ENCODE measurements at regions not wholly inside any gene's neighbourhood (a gene's known extent, or its start where the extent isn't known, plus 50 kb on each side); places are given as distances from the start of the nearest gene placed in this dataset.

GRCh38 chr1:69411617-69412016, 156.1 kb upstream of the LRRC7 start:
- Histone ChIP-seq H3K9me3 (peaks cover 0 to 2% (median 0%) of the 10 kb centered on the region in 4 donors), H3K27me3 (no peaks in the 10 kb centered on the region), H3K4me3 (no peak overlapping the region), H3K4me1 (no peaks in the 10 kb centered on the region), H3K27ac (no peak overlapping the region), H3K36me3 (no peaks in the 10 kb centered on the region)
- intact Hi-C loops (cut with DNase I): no loop called here
- TF ChIP-seq CTCF (IDR thresholded peaks at IDR 0.05): no peak
- no peak for TF ChIP-seq POLR2AphosphoS5 (IDR thresholded peaks at IDR 0.05)
- TF ChIP-seq POLR2A (IDR thresholded peaks at IDR 0.05): no peak
- DNase-seq: no peak

- WGBS, 2 donors: 71 to 73% methylated on average over 3 of the region's 3 CpGs
- Histone ChIP-seq H3K36me3 (no peaks in the 10 kb centered on the region), H3K27ac (no peak overlapping the region), H3K4me1 (no peaks in the 10 kb centered on the region), H3K9me3 (peaks cover 0 to 2% (median 0%) of the 10 kb centered on the region in 4 donors), H3K4me3 (no peak overlapping the region), H3K27me3 (no peaks in the 10 kb centered on the region)
- intact Hi-C loops (cut with DNase I): no loop called here
- TF ChIP-seq CTCF (IDR thresholded peaks at IDR 0.05): no peak
- no peak for TF ChIP-seq EP300 (IDR thresholded peaks at IDR 0.05)
- TF ChIP-seq POLR2AphosphoS5 (IDR thresholded peaks at IDR 0.05): no peak
- TF ChIP-seq POLR2A (IDR thresholded peaks at IDR 0.05): no peak
- no peak for DNase-seq
Observed at GRCh38 chr1:69413129-69413528, 154.6 kb upstream of the LRRC7 start.

GRCh38 chr1:69414574-69414973, 153.1 kb upstream of the LRRC7 start:
- H3K9me3 ChIP-seq: peaks cover 0 to 2% (median 0%) of the 10 kb centered on the region in 4 donors
- H3K4me1 ChIP-seq: no peaks in the 10 kb centered on the region
- no peak for TF ChIP-seq EP300 (IDR thresholded peaks at IDR 0.05)
- TF ChIP-seq POLR2AphosphoS5 (IDR thresholded peaks at IDR 0.05): no peak
- TF ChIP-seq POLR2A (IDR thresholded peaks at IDR 0.05): no peak
- TF ChIP-seq CTCF (IDR thresholded peaks at IDR 0.05): no peak
- intact Hi-C loops (cut with DNase I): no loop called here
- DNase-seq: no peak
- no peaks in the 10 kb centered on the region for H3K27me3 ChIP-seq
- H3K27ac ChIP-seq: no peak overlapping the region
- WGBS, 2 donors: 45 to 74% methylated on average over 1 of the region's 1 CpG
- no peak overlapping the region for H3K4me3 ChIP-seq
- H3K36me3 ChIP-seq: no peaks in the 10 kb centered on the region

- Histone ChIP-seq H3K4me1 (no peaks in the 10 kb centered on the region), H3K27me3 (no peaks in the 10 kb centered on the region), H3K4me3 (no peak overlapping the region), H3K36me3 (no peaks in the 10 kb centered on the region), H3K27ac (no peak overlapping the region), H3K9me3 (no peaks in the 10 kb centered on the region)
- DNase-seq: no peak
- intact Hi-C loops (cut with DNase I): no loop called here
- WGBS, 2 donors: 81 to 89% methylated on average over 2 of the region's 2 CpGs
- TF ChIP-seq POLR2AphosphoS5 (IDR thresholded peaks at IDR 0.05): no peak
- TF ChIP-seq POLR2A (IDR thresholded peaks at IDR 0.05): no peak
- TF ChIP-seq EP300 (IDR thresholded peaks at IDR 0.05): no peak
- TF ChIP-seq CTCF (IDR thresholded peaks at IDR 0.05): no peak
Observed at GRCh38 chr1:69421286-69421685, 146.4 kb upstream of the LRRC7 start.

GRCh38 chr1:69425871-69426270, 141.9 kb upstream of the LRRC7 start:
- Histone ChIP-seq H3K27me3 (no peaks in the 10 kb centered on the region), H3K4me1 (no peaks in the 10 kb centered on the region), H3K36me3 (no peaks in the 10 kb centered on the region), H3K27ac (no peak overlapping the region), H3K9me3 (no peaks in the 10 kb centered on the region), H3K4me3 (no peak overlapping the region)
- TF ChIP-seq POLR2A (IDR thresholded peaks at IDR 0.05) (no peak), EP300 (IDR thresholded peaks at IDR 0.05) (no peak), CTCF (IDR thresholded peaks at IDR 0.05) (no peak), POLR2AphosphoS5 (IDR thresholded peaks at IDR 0.05) (no peak)
- DNase-seq: no peak
- intact Hi-C loops (cut with DNase I): no loop called here

Data from sigmoid colon (tissue), 6 donors.